ENCODE measurements at regions not wholly inside any gene's neighbourhood (a gene's known extent, or its start where the extent isn't known, plus 50 kb on each side); places are given as distances from the start of the nearest gene placed in this dataset.

DNA sequence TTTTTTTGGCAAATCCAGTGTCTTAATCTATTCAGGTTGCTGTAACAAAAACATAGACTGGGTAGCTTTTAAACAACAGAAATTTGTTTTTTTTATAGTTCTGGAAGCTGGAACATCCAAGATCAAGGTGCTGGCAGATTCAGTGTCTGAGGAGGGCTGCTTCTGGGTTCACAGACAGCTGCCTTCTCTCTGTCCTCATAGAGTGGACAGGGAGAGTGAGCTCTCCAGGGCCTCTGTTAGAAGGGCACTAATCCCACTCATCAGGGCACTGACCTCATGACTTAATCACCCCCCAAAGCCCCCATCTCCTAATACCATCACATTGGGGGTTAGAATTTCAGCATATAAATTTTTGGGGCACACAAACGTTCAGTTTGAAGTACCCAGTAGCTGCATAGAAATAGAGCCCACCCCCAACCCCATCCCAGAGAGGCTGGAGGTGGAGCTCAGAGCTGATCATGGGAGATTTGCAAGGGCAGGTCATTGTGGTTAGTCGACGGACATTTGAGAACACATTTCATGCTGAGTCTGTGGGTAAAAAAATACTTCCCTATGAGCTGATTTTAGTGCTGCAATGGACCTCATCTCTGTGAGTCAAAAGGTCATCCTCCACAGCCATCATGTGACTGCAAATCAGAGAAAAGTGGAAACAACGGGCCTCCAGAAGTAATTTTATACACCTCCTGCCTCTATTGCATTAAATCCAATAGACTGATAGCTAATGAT, 203.1 kb upstream of the CADM1 start:
- Histone ChIP-seq H3K4me1 (ENCODE audit: control insufficient read depth in 2 of 3, insufficient read depth in 2 of 3, low read depth in 1 of 3, low read length in 3 of 3) (no peaks in the 10 kb centered on the region), H3K4me3 (ENCODE audit: low read length in 3 of 3) (no peak overlapping the region), H3K27me3 (ENCODE audit: control insufficient read depth, insufficient read depth, low read length) (no peaks in the 10 kb centered on the region), H3K36me3 (ENCODE audit: control insufficient read depth in 2 of 3, insufficient read depth in 3 of 3, low read length in 3 of 3) (no peaks in the 10 kb centered on the region), H3K9me3 (ENCODE audit: control insufficient read depth in 2 of 3, insufficient read depth in 1 of 3, low read length in 3 of 3) (peaks cover 0 to 7% (median 0%) of the 10 kb centered on the region in 3 donors), H3K9ac (ENCODE audit: low read length in 3 of 3) (no peak overlapping the region), H3K27ac (ENCODE audit: low read depth in 2 of 2, low read length in 2 of 2) (no peak overlapping the region)
- TF ChIP-seq CTCF (IDR thresholded peaks at IDR 0.05; ENCODE audit: borderline replicate concordance, extremely low read depth, insufficient read depth): no peak
- DNase-seq: no peak
- intact Hi-C loops (cut with DNase I): no loop called here
- no peak for FAIRE-seq

- intact Hi-C loops (cut with DNase I): no loop called here
- TF ChIP-seq CTCF (IDR thresholded peaks at IDR 0.05; ENCODE audit: borderline replicate concordance, extremely low read depth, insufficient read depth): no peak
- H3K9me3 ChIP-seq (ENCODE audit: control insufficient read depth in 2 of 3, insufficient read depth in 1 of 3, low read length in 3 of 3): peaks cover 0 to 7% (median 0%) of the 10 kb centered on the region in 3 donors
- DNase-seq (no peak), FAIRE-seq (no peak)
- H3K27me3 ChIP-seq (ENCODE audit: control insufficient read depth, insufficient read depth, low read length): no peaks in the 10 kb centered on the region
- no peak overlapping the region for H3K9ac ChIP-seq (ENCODE audit: low read length in 3 of 3)
- H3K4me3 ChIP-seq (ENCODE audit: low read length in 3 of 3): no peak overlapping the region
- no peaks in the 10 kb centered on the region for H3K36me3 ChIP-seq (ENCODE audit: control insufficient read depth in 2 of 3, insufficient read depth in 3 of 3, low read length in 3 of 3)
- no peaks in the 10 kb centered on the region for H3K4me1 ChIP-seq (ENCODE audit: control insufficient read depth in 2 of 3, insufficient read depth in 2 of 3, low read depth in 1 of 3, low read length in 3 of 3)
- no peak overlapping the region for H3K27ac ChIP-seq (ENCODE audit: low read depth in 2 of 2, low read length in 2 of 2)
Measured at GRCh38 chr11:115706626-115707135, 202.5 kb upstream of the CADM1 start.

- intact Hi-C loops (cut with DNase I): no loop called here
- no peak for FAIRE-seq
- TF ChIP-seq CTCF (IDR thresholded peaks at IDR 0.05; ENCODE audit: borderline replicate concordance, extremely low read depth, insufficient read depth): no peak
Measured at GRCh38 chr11:115705200-115705599, 201.0 kb upstream of the CADM1 start.

More at GRCh38 chr11:115705200-115705599, 201.0 kb upstream of the CADM1 start:
- no peak for DNase-seq
- Histone ChIP-seq H3K36me3 (ENCODE audit: control insufficient read depth in 2 of 3, insufficient read depth in 3 of 3, low read length in 3 of 3) (no peaks in the 10 kb centered on the region), H3K9ac (ENCODE audit: low read length in 3 of 3) (no peak overlapping the region), H3K4me3 (ENCODE audit: low read length in 3 of 3) (no peak overlapping the region), H3K9me3 (ENCODE audit: control insufficient read depth in 2 of 3, insufficient read depth in 1 of 3, low read length in 3 of 3) (peaks cover 0 to 7% (median 0%) of the 10 kb centered on the region in 3 donors), H3K27ac (ENCODE audit: low read depth in 2 of 2, low read length in 2 of 2) (no peak overlapping the region), H3K4me1 (ENCODE audit: control insufficient read depth in 2 of 3, insufficient read depth in 2 of 3, low read depth in 1 of 3, low read length in 3 of 3) (no peaks in the 10 kb centered on the region), H3K27me3 (ENCODE audit: control insufficient read depth, insufficient read depth, low read length) (no peaks in the 10 kb centered on the region)
